NT2/D1 (cell line): ENCODE measurements at regions not wholly inside any gene's neighbourhood (a gene's known extent, or its start where the extent isn't known, plus 50 kb on each side); places are given as distances from the start of the nearest gene placed in this dataset.

Experiments used
- YY1 ChIP-seq: IDR thresholded peaks from 2 replicates; pipeline ENCODE4 v1.6.1; 2011; ENCODE audit not compliant: insufficient read length, insufficient read depth
- ZNF274 ChIP-seq: IDR thresholded peaks from 2 replicates; pipeline ENCODE4 v1.6.1; 2011; ENCODE audit warnings: mild to moderate bottlenecking, low read depth, low read length

DNA sequence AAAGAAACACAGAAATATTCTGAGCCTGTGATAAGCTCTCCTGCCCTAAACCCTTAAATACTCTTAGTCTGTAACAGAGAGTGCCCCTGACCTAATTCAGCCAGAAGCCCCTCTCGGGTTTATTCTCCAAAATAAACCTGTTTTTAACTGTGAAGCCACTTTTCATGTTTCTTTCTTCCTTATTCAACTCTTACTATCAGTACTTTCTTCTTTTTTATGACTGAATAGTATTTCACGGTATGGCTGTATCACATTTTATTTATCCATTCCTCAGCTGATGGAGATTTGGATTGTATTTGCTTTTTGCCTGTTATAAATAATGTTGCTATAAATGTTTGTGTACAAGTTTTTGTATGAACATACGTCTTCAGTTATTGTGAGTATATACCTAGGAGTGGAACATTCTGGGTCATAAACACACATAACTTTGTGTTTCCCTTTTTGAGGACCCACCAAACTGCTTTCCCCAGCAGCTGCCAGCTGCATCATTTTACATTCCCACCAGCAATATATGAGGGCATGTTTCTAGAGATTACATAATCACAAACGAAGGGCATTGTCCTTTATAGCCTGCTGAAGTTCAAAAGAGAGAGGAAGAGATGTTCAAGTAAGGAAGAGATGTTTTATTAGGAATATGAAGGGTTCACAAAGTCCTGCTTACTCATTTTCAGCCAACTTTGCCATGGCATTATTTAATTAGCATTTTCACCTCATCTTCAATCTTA is 199.4 kb upstream of the NUDT4 start:
- no peak for TF ChIP-seq YY1
- TF ChIP-seq ZNF274, result no peak
